ENCODE measurements at regions not wholly inside any gene's neighbourhood (a gene's known extent, or its start where the extent isn't known, plus 50 kb on each side); places are given as distances from the start of the nearest gene placed in this dataset.

GRCh38 chr18:6659963-6660725 lies 69.4 kb upstream of the ARHGAP28 start:
- DNase-seq, result no peak

- no peak for DNase-seq
These were observed 67.7 kb upstream of the ARHGAP28 start for GRCh38 chr18:6661692-6662415.

DNA sequence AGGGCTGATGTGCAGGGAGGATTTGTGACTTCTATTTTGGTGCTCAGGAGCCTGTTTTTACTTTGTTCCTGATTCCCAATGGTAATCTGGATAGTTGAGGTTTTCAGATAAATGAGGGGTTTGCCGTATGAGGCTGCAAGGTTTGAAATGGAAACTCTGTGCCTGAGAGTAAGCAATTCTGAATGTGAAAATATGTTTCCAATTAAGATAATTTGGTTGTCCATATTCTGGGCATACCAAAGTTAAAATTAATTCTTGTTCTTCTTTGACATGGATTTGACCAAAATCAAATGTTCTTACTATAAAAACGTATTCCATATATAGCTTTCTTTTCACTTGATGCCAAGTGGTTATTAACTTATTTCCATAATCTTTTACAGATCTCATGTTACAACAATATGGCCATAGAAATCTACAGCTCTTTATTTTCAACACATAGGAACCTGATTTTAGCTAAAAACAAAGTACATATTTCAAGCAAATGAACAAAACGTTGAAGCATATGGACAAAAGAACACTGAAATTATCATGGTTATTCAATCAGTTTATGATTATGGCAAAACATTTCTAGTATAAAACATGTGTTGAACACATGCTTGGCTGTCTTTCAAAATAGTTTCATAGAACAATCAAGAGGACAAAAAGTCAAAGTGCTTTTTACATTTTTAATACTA lies 63.4 kb upstream of the ARHGAP28 start:
- DNase-seq, result no peak

DNA sequence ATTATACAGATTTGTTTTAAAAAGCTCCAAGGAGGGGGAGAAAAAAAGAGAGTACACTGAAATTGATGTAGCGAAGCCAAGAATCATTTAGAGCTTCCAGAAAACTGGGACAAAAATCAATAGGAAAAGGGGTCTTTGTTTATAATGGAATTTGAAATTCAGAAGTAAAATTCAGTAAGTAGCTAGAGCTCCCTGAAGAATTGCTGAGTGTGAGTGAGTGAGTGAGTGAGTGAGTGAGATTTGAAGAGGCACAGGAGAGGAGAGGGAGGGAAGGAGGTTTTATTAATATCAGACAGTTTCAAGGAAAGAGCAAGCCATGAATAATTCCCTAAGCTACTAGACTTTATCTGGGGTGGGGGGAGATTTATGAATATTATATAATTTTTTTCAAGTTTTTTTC lies 60.7 kb upstream of the ARHGAP28 start:
- DNase-seq, result no peak

DNA sequence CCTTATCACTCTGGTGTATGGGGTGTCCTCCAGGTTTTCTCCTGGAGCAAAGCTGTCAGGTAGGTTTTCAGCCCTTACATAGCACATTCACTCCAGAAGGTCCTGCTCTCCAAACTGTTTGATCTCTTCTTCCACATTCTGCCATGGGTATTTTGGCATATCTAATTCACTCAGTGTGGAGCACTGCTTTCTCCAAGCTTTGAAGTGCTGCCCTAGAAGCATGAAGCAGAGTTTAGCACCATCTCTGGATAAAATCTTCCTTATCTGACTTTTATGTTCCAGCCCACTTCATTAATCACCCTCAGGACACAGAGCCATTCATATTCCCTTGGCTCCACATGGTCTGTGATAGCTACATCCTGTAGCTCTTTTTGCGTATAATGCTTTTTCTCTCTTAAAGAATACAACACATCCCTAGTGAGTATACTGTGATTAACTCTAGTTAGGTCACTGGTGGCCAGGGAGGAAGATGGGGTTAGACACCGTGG lies 56.7 kb upstream of the ARHGAP28 start:
- no peak for DNase-seq

GRCh38 chr18:6677086-6677485 lies 52.4 kb upstream of the ARHGAP28 start:
- DNase-seq, result no peak

- DNase-seq, result no peak
These were observed 50.3 kb upstream of the ARHGAP28 start for GRCh38 chr18:6679201-6679600.

All from stimulated activated CD4-positive, alpha-beta T cell treated with anti-CD3 and anti-CD28 coated beads, Interleukin-1b, Interleukin-23, amount 100 ng/mL, for 48 hours (primary cell).